ENCODE measurements at regions not wholly inside any gene's neighbourhood (a gene's known extent, or its start where the extent isn't known, plus 50 kb on each side); places are given as distances from the start of the nearest gene placed in this dataset.

GRCh38 chr3:194009019-194009418, 126.9 kb upstream of the HES1 start:
- Histone ChIP-seq H3K27ac (no peak overlapping the region), H3K9me3 (no peaks in the 10 kb centered on the region), H3K4me1 (peaks cover 0 to 6% of the 10 kb centered on the region in 2 donors), H3K36me3 (no peaks in the 10 kb centered on the region), H3K4me3 (no peak overlapping the region), H3K27me3 (no peaks in the 10 kb centered on the region)
- DNase-seq (ENCODE audit: low spot score in 2 of 2) = no peak
- intact Hi-C loops (cut with DNase I; ENCODE audit: low total_unique reads) = no loop called here
- no peak for TF ChIP-seq POLR2A (IDR thresholded peaks at IDR 0.05)
- TF ChIP-seq CTCF (IDR thresholded peaks at IDR 0.05) = no peak
- no peak for TF ChIP-seq POLR2AphosphoS5 (IDR thresholded peaks at IDR 0.05)

DNA sequence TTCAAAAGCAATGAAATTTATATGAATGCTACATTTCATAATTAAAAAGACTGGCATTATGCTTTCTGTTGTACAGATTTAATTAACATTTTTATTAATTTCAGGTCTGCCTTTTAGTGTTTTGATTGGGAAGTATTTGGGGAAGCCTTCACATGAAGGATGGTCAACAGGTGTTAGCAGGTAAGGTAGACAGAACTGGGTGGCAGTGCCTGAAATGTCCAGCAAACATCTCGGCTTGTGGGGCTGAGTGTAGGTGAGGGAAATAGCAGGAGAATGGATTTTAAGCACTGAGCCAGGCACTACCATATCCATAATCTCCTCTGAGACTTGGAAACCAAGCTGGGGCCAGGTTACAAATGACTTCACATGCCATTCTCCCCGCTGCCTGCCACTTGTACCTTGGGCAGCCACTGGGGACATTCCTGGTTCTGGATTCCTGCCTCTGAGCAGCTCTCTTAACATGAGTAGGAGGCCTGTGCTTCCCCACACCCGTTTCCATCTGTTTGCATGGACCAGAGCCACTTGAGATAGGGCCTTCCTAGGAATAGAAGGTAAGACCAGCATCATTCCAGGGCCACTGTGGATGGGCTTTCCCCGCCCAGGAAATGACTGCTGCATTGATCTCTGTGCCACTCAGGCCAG, 125.9 kb upstream of the HES1 start:
- intact Hi-C loops (cut with DNase I; ENCODE audit: low total_unique reads) = no loop called here
- H3K36me3 ChIP-seq = no peaks in the 10 kb centered on the region
- no peaks in the 10 kb centered on the region for H3K9me3 ChIP-seq
- no peak overlapping the region for H3K27ac ChIP-seq
- no peaks in the 10 kb centered on the region for H3K4me1 ChIP-seq
- DNase-seq (ENCODE audit: low spot score in 2 of 2) = no peak
- TF ChIP-seq POLR2A (IDR thresholded peaks at IDR 0.05) (no peak), CTCF (IDR thresholded peaks at IDR 0.05) (no peak), POLR2AphosphoS5 (IDR thresholded peaks at IDR 0.05) (no peak)
- no peak overlapping the region for H3K4me3 ChIP-seq
- no peaks in the 10 kb centered on the region for H3K27me3 ChIP-seq

DNA sequence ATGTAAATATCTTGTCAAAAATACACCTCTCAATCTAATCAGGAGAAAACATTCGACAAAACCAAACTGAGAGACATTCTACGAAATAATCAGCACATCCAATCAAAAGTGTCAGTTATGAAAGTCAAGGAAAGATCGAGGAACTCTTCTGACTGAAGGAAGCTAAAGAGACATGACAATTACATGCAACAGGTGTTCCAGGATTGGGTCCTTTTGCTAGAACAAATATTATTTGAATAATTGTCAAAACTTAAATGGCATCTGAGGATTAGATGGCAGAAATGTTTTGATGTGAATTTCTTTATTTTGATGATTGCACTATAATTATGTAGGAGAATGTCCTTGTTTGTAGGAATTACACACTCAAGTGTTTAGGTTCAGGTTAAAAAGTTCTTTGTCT, 124.1 kb upstream of the HES1 start:
- no peak overlapping the region for H3K27ac ChIP-seq
- TF ChIP-seq POLR2AphosphoS5 (IDR thresholded peaks at IDR 0.05) (no peak), CTCF (IDR thresholded peaks at IDR 0.05) (no peak), POLR2A (IDR thresholded peaks at IDR 0.05) (no peak)
- no peaks in the 10 kb centered on the region for H3K36me3 ChIP-seq
- intact Hi-C loops (cut with DNase I; ENCODE audit: low total_unique reads) = no loop called here
- H3K4me1 ChIP-seq = no peaks in the 10 kb centered on the region
- no peaks in the 10 kb centered on the region for H3K9me3 ChIP-seq
- no peaks in the 10 kb centered on the region for H3K27me3 ChIP-seq
- no peak for DNase-seq (ENCODE audit: low spot score in 2 of 2)
- H3K4me3 ChIP-seq = no peak overlapping the region

GRCh38 chr3:194013928-194014327, 122.0 kb upstream of the HES1 start:
- Histone ChIP-seq H3K4me3 (no peak overlapping the region), H3K27me3 (no peaks in the 10 kb centered on the region), H3K36me3 (no peaks in the 10 kb centered on the region), H3K9me3 (no peaks in the 10 kb centered on the region), H3K27ac (no peak overlapping the region), H3K4me1 (no peaks in the 10 kb centered on the region)
- TF ChIP-seq POLR2A (IDR thresholded peaks at IDR 0.05) (no peak), POLR2AphosphoS5 (IDR thresholded peaks at IDR 0.05) (no peak), CTCF (IDR thresholded peaks at IDR 0.05) (no peak)
- intact Hi-C loops (cut with DNase I; ENCODE audit: low total_unique reads) = no loop called here
- DNase-seq (ENCODE audit: low spot score in 2 of 2) = no peak

DNA sequence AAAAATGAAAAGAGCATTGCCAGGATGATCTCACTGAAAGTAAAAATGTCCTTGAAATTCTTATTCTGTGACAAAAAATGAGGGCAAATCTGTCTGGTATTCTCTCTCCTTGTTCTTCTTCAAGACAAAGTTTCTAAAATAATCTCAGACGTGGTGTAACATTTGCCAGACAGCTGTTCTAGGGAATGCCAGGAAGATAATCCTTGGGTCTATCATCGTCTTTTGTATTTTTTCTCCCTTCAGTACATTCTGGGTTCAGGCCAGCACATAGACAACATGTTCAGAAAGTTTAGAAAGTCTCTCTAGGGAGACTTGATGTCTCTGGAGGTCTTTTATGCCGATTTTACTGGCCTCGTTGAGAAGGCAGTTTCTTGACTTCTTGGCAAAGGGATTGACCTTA, 121.2 kb upstream of the HES1 start:
- Histone ChIP-seq H3K4me1 (no peaks in the 10 kb centered on the region), H3K36me3 (no peaks in the 10 kb centered on the region), H3K4me3 (no peak overlapping the region), H3K27ac (no peak overlapping the region), H3K27me3 (no peaks in the 10 kb centered on the region), H3K9me3 (no peaks in the 10 kb centered on the region)
- DNase-seq (ENCODE audit: low spot score in 2 of 2) = no peak
- TF ChIP-seq CTCF (IDR thresholded peaks at IDR 0.05) (no peak), POLR2AphosphoS5 (IDR thresholded peaks at IDR 0.05) (no peak), POLR2A (IDR thresholded peaks at IDR 0.05) (no peak)
- intact Hi-C loops (cut with DNase I; ENCODE audit: low total_unique reads) = no loop called here
